ENCODE measurements at regions not wholly inside any gene's neighbourhood (a gene's known extent, or its start where the extent isn't known, plus 50 kb on each side); places are given as distances from the start of the nearest gene placed in this dataset.

DNA sequence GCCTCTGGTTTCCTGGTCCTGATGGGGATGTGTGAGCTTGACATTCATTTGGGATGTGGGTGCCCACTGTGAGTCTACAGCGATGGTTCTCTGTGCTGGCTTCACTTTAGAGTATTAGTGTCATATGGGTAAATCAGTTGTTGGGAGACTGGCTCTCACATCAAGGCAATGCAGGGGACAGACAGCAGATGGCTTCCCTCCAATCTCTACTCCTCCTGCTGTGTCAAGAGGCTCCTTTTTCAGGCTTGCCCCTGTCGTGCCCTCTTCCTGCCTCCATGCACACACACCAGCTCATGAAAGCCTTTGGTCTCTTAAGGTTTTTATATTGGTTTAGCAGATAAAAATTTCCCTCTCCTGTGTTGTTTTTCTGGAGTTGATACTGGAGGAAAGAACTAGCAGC lies 315.6 kb downstream of the RDH14 start:
- DNase-seq: no peak

DNA sequence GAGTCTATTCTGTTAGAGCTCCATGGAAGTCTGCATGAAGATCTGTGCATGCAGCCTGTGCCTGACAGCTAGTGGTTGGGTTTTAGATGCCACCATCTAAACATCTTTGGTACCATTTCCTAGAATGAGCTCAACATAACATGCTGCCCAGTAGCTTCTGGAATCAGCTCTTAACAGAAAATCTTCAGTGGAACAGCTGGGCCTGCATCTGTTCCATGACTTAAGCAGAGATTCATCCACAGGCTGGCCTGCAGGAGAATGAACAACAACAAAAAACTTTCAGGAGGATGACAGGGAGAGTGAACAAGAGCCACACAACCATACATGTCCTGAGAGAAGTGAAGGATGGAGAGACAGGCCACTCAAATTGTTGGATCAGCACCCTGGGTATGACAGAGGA lies 316.6 kb downstream of the RDH14 start:
- DNase-seq: no peak

- no peak for DNase-seq
Observed at GRCh38 chr2:18242716-18243115, 317.7 kb downstream of the RDH14 start.

GRCh38 chr2:18238209-18238608 lies 322.2 kb downstream of the RDH14 start:
- DNase-seq: no peak

GRCh38 chr2:18237298-18237697 lies 323.2 kb downstream of the RDH14 start:
- DNase-seq: no peak

- DNase-seq: no peak
Observed at GRCh38 chr2:18232731-18233438, 327.6 kb downstream of the RDH14 start.

DNA sequence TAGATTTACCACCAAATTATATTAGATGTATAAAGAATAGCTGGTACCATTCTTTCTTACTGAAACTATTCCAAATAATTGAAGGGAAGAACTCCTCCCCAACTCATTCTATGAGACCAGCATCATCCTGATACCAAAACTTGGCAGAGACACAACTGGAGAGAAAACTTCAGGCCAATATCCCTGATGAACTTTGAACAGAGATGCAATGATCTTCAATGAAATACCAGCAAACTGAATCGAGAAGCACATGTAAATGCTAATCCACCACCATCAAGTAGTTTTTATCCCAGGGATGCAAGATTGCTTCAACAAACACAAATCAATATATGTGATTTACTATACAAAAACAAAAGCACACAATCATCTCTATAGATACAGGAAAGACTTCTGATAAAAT lies 329.8 kb downstream of the RDH14 start:
- no peak for DNase-seq

DNA sequence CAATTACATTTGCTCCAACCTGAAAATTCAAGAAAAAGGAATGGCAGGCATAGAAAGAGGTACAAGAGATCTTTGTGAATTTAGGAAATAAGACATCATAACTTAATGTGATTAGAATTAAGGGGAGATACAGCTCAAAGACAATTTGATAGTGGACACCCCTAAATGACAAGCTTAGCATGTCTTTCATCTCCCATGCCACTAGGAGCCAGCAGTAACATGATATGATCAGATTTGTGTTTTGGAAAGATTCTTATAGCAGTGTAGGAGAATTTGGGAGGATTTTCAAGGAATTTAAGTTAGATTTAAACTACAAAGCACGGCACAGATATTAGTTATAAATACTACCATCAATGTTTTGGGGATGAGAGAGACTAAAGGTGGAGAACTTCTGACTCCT lies 340.8 kb downstream of the RDH14 start:
- no peak for DNase-seq

- DNase-seq: no peak
Observed at GRCh38 chr2:18218160-18218933, 339.9 kb downstream of the KCNS3 start.

DNA sequence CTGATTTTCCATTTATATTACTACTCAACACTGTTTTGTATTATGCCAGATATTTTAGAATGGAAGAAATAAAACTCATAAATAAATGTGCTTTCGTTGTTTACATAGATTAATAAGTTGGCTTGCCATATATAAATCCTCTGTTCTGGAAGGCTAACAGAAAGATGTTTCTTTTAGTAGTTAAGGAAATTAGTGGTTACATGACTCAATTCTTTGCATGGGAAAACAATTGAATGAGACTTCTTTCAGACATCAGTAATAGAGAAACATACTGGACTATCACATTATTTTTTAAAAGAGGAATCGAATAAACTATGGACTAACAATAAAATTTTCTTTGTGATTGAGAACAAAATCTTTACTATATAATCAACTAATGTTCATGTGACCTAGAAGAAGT lies 336.5 kb downstream of the KCNS3 start:
- no peak for DNase-seq

DNA sequence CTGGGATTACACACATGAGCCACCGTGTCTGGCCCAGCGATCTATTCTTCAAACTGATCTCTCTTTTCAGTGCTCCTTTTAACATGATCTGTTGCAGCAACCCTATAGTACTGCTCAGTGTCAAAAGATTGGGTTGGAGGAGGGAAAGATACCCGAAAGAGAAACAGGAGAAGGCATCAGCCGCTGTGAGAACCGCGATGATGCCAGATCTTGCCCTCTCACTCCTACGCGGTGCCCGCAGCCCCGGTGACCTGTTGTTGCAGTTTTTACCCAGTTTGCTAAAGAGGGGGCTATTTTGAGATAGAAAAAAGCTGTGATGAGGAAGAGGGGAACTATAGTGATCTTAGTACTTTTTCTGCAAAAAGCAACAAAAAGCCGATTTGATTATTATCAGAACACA lies 335.5 kb downstream of the KCNS3 start:
- no peak for DNase-seq

DNA sequence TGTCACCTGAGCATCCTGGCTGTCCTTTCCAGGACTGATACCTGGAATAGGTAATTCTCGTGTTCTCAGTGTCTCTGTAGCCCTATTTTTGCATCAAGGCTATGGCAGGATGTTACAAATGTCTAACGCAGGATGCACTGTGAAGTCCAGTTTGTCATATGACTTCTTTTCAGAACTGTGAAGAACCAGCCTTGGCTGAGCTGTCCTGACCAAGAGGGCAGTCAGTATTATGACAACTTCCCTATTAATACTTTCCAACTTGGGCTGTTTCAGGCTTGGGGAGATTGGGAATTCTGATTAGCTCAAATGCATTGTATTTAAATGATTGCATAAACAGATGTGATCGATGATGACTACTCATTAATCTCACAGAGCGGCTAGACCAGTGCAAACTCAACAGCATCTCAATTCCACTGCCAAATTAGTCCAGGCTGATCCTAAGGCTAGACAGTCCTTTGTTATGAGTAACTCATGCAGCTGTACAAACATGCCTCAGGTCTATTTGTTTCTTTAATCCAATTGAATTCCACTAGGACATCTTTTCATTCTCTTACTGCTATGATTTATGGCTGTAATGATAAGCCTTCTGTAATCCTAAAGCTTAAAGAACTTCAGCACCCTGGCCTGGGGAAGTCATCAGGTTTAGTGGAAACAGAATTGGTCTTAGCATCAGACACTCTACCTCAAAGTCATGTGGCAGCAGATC lies 331.6 kb downstream of the KCNS3 start:
- no peak for DNase-seq

- DNase-seq: no peak
Observed at GRCh38 chr2:18208956-18209355, 330.5 kb downstream of the KCNS3 start.

DNA sequence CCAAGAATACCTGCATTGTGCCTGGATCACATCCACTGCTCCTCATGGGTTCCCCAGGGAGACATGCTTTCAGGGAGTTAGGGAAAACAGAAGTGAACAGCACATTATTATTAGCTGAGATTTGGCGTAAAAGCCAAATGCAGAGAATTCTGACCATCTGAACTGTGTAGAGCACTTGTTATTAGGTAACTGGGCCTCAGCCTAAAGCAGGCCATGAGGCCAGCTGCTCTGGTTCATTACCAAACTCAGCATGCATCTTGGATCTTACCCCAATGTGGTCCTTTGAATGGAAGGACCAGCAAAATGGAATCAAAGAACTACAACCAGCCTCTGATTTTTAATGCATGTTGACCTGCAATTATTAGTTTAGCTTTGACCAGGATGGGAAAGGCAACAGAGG lies 322.3 kb downstream of the KCNS3 start:
- DNase-seq: no peak

- DNase-seq: no peak
Observed at GRCh38 chr2:18198677-18199076, 320.2 kb downstream of the KCNS3 start.

DNA sequence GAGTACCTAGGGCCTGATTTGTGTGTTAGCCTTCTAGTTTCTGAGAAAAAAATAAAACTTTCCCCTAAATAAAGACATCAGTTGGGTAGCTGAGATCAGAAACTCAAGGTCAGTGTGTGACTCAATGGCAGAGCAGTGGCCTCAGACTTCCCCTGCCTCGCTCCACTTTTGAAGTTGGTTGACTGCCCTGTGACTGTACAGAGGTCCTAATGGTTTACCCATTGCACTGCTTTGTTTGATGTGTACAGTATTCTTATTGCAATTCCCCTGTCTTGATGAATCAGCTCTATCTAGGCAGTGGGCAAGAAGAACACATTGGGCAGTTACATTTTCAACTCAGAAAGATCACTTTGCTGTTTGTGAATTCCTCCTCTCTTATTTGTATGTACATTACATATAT lies 315.7 kb downstream of the KCNS3 start:
- DNase-seq: no peak

- no peak for DNase-seq
Observed at GRCh38 chr2:18186816-18187613, 308.5 kb downstream of the KCNS3 start.

GRCh38 chr2:18182861-18183260 lies 304.4 kb downstream of the KCNS3 start:
- no peak for DNase-seq

DNA sequence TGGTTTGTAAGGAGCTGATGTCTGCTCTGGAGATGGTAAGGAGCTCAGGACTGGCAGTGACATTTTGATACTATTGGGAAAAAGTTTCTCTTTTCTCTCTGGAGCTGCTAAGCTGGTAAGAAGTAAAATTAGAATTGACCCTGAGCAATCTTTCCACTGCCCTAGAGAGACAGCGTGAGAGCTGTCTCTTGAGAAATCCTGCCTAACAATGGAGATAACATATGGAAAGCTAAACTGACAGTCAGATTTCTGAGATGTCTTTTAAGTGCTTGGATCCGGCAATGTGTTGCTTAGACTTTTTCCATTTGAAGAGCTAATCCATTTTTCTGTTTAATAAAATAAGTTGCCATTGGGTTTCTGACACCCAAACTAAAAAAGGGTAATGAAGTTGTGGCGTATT lies 302.4 kb downstream of the KCNS3 start:
- no peak for DNase-seq

DNA sequence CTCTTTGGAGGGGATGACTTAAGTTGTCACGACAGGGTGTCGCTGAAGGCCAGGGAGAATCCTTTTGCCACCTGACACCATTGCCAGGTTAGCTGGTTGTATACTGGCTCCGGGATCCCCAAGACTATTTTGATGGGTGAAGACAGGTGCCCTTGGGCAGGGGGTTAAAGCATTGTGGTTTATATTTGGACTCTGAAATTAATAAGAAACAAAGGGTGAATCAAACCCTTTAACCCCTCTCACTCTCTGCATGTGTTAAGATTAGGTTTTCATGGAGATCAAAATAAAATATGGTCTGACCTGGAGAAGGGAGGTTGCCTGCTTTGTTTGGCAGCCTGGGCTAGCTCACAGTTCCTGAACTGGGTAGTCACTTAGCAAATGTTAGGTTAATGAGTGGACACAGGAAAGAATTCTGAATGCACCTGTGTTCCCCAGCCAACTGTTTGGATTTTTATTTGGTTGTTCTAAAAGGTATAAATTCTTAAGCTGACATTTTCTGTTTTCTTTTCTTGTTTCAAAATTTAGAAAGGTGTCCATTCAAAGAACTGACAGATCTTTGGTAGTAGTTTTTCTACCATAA lies 301.7 kb downstream of the KCNS3 start:
- DNase-seq: no peak

DNA sequence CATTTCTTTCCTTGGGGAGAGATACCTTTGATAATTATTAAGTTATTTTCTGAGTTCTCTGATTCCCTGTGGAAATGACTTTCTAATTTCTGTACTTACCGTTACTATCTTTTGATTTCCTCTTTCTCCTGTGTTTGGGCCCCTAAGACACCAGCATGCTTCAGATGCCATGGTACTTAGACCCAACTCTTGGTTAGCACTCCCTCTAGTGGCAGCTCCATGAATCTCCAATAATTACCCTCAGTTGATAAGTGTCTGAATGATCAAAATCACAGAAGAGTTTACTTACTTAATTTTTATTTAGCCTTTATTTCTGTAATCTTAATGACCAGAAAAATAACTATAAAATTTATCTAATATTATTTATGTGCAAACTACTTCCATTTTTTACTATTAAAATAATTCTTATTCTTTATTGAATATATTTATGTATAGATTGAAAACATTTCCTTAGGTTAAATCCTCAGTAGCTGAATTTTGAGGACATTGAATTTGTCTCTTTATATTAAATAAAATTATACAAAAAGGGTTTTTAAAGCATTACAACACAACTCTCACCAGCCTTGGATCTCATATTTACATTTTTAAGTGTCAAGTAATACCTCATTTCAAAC lies 300.4 kb downstream of the KCNS3 start:
- no peak for DNase-seq

- no peak for DNase-seq
Observed at GRCh38 chr2:18176679-18177215, 298.3 kb downstream of the KCNS3 start.

Measured in activated T-cell treated with anti-CD3 and anti-CD28 coated beads, Interleukin-2, amount 50 U/mL, for 1 hour (primary cell).